Thyroid gland (tissue), 4 donors: ENCODE measurements at regions not wholly inside any gene's neighbourhood (a gene's known extent, or its start where the extent isn't known, plus 50 kb on each side); places are given as distances from the start of the nearest gene placed in this dataset.

ENCODE experiments used
- DNase-seq, 2 donors: peaks; one replicate each; pipeline ENCODE4 v3.0.0-alpha.2; 2019
- H3K27ac ChIP-seq, 3 donors: fragments of 200-600 bp; sonication (generic); 1 replicate in 2 of 3; 2 replicates in 1 of 3; pipeline ENCODE4 v1.5.1; 2016 to 2019; ENCODE audit warnings: mild to moderate bottlenecking in 1 of 3, moderate library complexity in 1 of 3
- H3K27me3 ChIP-seq: fragments of 200-600 bp; sonication (generic); one replicate; pipeline ENCODE4 v1.5.1; 2019
- H3K36me3 ChIP-seq, 2 donors: fragments of 200-600 bp; sonication (generic); one replicate each; pipeline ENCODE4 v1.5.1; 2016 to 2019
- H3K4me1 ChIP-seq, 2 donors: fragments of 200-600 bp; sonication (generic); one replicate each; pipeline ENCODE4 v1.5.1; 2017 to 2019
- H3K4me3 ChIP-seq, 3 donors: fragments of 200-600 bp; sonication (generic); replicated peaks in 1 of 3; 1 replicate in 2 of 3; 2 replicates in 1 of 3; pipeline ENCODE4 v1.5.1; 2016; ENCODE audit warnings: mild to moderate bottlenecking in 1 of 3
- H3K9me3 ChIP-seq: fragments of 200-600 bp; sonication (generic); one replicate; pipeline ENCODE4 v1.5.1; 2017
- CTCF ChIP-seq, 6 experiments: fragments of 200-600 bp in 3 of 6; fragments of 450-650 bp in 3 of 6; sonication (generic) in 3 of 6; IDR thresholded peaks; one replicate each; pipeline ENCODE4 v1.5.1; 2016 to 2019; ENCODE audit warnings: antibody characterized with exemption in 6 of 6, mild to moderate bottlenecking in 2 of 6, inconsistent platforms in 1 of 6, moderate library complexity in 1 of 6
- POLR2A ChIP-seq, 2 donors: fragments of 450-650 bp; IDR thresholded peaks; one replicate each; pipeline ENCODE4 v1.6.1; 2017; ENCODE audit warnings: antibody characterized with exemption in 2 of 2, mild to moderate bottlenecking in 2 of 2, moderate library complexity in 1 of 2
- WGBS, 2 donors: methylation state at CpG; one replicate each; pipeline ENCODE4 v1.1.5; 2017; 5-methylcytosine and 5-hydroxymethylcytosine counted together
- intact Hi-C: fragments of 100-400 bp; cut with DNase I; formaldehyde crosslinking; loops from one replicate; pipeline ENCODE4 v1.15.1; 2023

GRCh38 chr6:115363379-115363778 is 697.3 kb downstream of the FRK start:
- WGBS, 2 donors = 92% methylated on average over 4 of the region's 4 CpGs
- no peaks in the 10 kb centered on the region for H3K4me1 ChIP-seq
- no peaks in the 10 kb centered on the region for H3K27me3 ChIP-seq
- DNase-seq = no peak
- H3K27ac ChIP-seq = no peak overlapping the region
- H3K4me3 ChIP-seq = no peak overlapping the region
- no peaks in the 10 kb centered on the region for H3K9me3 ChIP-seq
- intact Hi-C loops = no loop called here
- no peaks in the 10 kb centered on the region for H3K36me3 ChIP-seq
- TF ChIP-seq CTCF (IDR thresholded peaks at IDR 0.05) (no peak), POLR2A (IDR thresholded peaks at IDR 0.05) (no peak)

- H3K36me3 ChIP-seq = no peaks in the 10 kb centered on the region
- TF ChIP-seq POLR2A (IDR thresholded peaks at IDR 0.05) (no peak), CTCF (IDR thresholded peaks at IDR 0.05) (no peak)
- WGBS, 2 donors = 82 to 89% methylated on average over 1 of the region's 1 CpG
- no peak overlapping the region for H3K4me3 ChIP-seq
- DNase-seq = no peak
- H3K9me3 ChIP-seq = no peaks in the 10 kb centered on the region
- intact Hi-C loops = no loop called here
- no peaks in the 10 kb centered on the region for H3K27me3 ChIP-seq
- no peak overlapping the region for H3K27ac ChIP-seq
- no peaks in the 10 kb centered on the region for H3K4me1 ChIP-seq
Observed at GRCh38 chr6:115362234-115362633, 698.5 kb downstream of the FRK start.

- no peak for DNase-seq
- TF ChIP-seq POLR2A (IDR thresholded peaks at IDR 0.05) (no peak), CTCF (IDR thresholded peaks at IDR 0.05) (no peak)
- no peaks in the 10 kb centered on the region for H3K4me1 ChIP-seq
- WGBS, 2 donors = 89 to 90% methylated on average over 2 of the region's 2 CpGs
- H3K9me3 ChIP-seq = no peaks in the 10 kb centered on the region
- no peak overlapping the region for H3K4me3 ChIP-seq
- no peak overlapping the region for H3K27ac ChIP-seq
- H3K27me3 ChIP-seq = no peaks in the 10 kb centered on the region
- no peaks in the 10 kb centered on the region for H3K36me3 ChIP-seq
- intact Hi-C loops = no loop called here
Observed at GRCh38 chr6:115360602-115361325, 699.9 kb downstream of the FRK start.

- no peaks in the 10 kb centered on the region for H3K27me3 ChIP-seq
- no peak for DNase-seq
- TF ChIP-seq POLR2A (IDR thresholded peaks at IDR 0.05) (no peak), CTCF (IDR thresholded peaks at IDR 0.05) (no peak)
- H3K36me3 ChIP-seq = no peaks in the 10 kb centered on the region
- no peak overlapping the region for H3K4me3 ChIP-seq
- H3K4me1 ChIP-seq = no peaks in the 10 kb centered on the region
- no peak overlapping the region for H3K27ac ChIP-seq
- no peaks in the 10 kb centered on the region for H3K9me3 ChIP-seq
- intact Hi-C loops = no loop called here
Observed at GRCh38 chr6:115358616-115359015, 702.1 kb downstream of the FRK start.

GRCh38 chr6:115356371-115356770 is 704.3 kb downstream of the FRK start:
- no peaks in the 10 kb centered on the region for H3K9me3 ChIP-seq
- H3K36me3 ChIP-seq = no peaks in the 10 kb centered on the region
- WGBS, 2 donors = 68 to 73% methylated on average over 1 of the region's 1 CpG
- no peaks in the 10 kb centered on the region for H3K4me1 ChIP-seq
- no peak for DNase-seq
- no peaks in the 10 kb centered on the region for H3K27me3 ChIP-seq
- no peak overlapping the region for H3K4me3 ChIP-seq
- no peak for TF ChIP-seq CTCF (IDR thresholded peaks at IDR 0.05)
- no peak for TF ChIP-seq POLR2A (IDR thresholded peaks at IDR 0.05)
- intact Hi-C loops = no loop called here
- no peak overlapping the region for H3K27ac ChIP-seq
